MCF 10A (cell line): ENCODE measurements at regions not wholly inside any gene's neighbourhood (a gene's known extent, or its start where the extent isn't known, plus 50 kb on each side); places are given as distances from the start of the nearest gene placed in this dataset.

Experiments used
- BruUV-seq: library from RNA; stranded (reverse); fragments of 400-500 nt; replicated peaks from 2 replicates; lab custom pipeline; 2021; lab: Mats Ljungman, UMichigan
- CTCF ChIA-PET: fragments of 300-600 bp; sonication (Branson Sonifier 250); formaldehyde crosslinking; extraction: SDS; loops from one replicate; lab custom pipeline; 2021; ENCODE audit warnings: antibody characterized with exemption, inconsistent platforms; lab: Yijun Ruan, JAX
- POLR2A ChIA-PET: fragments of 300-600, 350-650 bp; sonication (Branson Sonifier 250); formaldehyde crosslinking; extraction: SDS; loops from one replicate; lab custom pipeline; 2020; ENCODE audit warnings: antibody characterized with exemption, inconsistent platforms; lab: Yijun Ruan, JAX
- DNase-seq: peaks from one replicate; pipeline ENCODE4 v3.0.0-alpha.2; 2018; ENCODE audit not compliant: unreplicated experiment
- H3K27ac Mint-ChIP-seq: one replicate; pipeline ENCODE4 v1.8.0; 2022; ENCODE audit warnings: mild to moderate bottlenecking, low read depth, mixed read lengths; ENCODE audit not compliant: unreplicated experiment
- H3K27me3 Mint-ChIP-seq: one replicate; pipeline ENCODE4 v1.8.0; 2022; ENCODE audit warnings: mixed read lengths; ENCODE audit not compliant: insufficient read depth, unreplicated experiment
- H3K36me3 Mint-ChIP-seq: one replicate; pipeline ENCODE4 v1.8.0; 2022; ENCODE audit warnings: mild to moderate bottlenecking, moderate library complexity, mixed read lengths; ENCODE audit not compliant: insufficient read depth, unreplicated experiment
- H3K4me1 Mint-ChIP-seq: one replicate; pipeline ENCODE4 v1.8.0; 2022; ENCODE audit warnings: mixed read lengths; ENCODE audit not compliant: insufficient read depth, unreplicated experiment
- H3K4me3 Mint-ChIP-seq: one replicate; pipeline ENCODE4 v1.8.0; 2022; ENCODE audit warnings: mild to moderate bottlenecking, moderate library complexity, mixed read lengths; ENCODE audit not compliant: unreplicated experiment
- H3K9me3 Mint-ChIP-seq: one replicate; pipeline ENCODE4 v1.8.0; 2022; ENCODE audit warnings: mixed read lengths; ENCODE audit not compliant: unreplicated experiment
- CTCF ChIP-seq: fragments of 200-600 bp; IDR thresholded peaks from one replicate; pipeline ENCODE4 v1.8.0; 2022; ENCODE audit warnings: antibody characterized with exemption, mild to moderate bottlenecking; ENCODE audit not compliant: unreplicated experiment
- intact Hi-C: fragments of 100-400 bp; cut with micrococcal nuclease; formaldehyde crosslinking; loops from 2 replicates; pipeline ENCODE4 v1.14.1; 2022

- intact Hi-C loops = no loop called here
- POLR2A ChIA-PET = no interaction called here
- H3K27ac Mint-ChIP-seq = no peak overlapping the region
- no peaks in the 10 kb centered on the region for H3K36me3 Mint-ChIP-seq
- CTCF ChIA-PET = no interaction called here
- no peak for DNase-seq
- TF ChIP-seq CTCF = no peak
- no peak overlapping the region for H3K4me3 Mint-ChIP-seq
- peaks cover 13% of the 10 kb centered on the region for H3K9me3 Mint-ChIP-seq
- no TSS peak for BruUV-seq
- peaks cover 18% of the 10 kb centered on the region for H3K4me1 Mint-ChIP-seq
- no peaks in the 10 kb centered on the region for H3K27me3 Mint-ChIP-seq
These were observed 568.9 kb upstream of the ZNF608 start for GRCh38 chr5:125315306-125315705.

GRCh38 chr5:125316391-125316790 lies 570.0 kb upstream of the ZNF608 start:
- no peak overlapping the region for H3K4me3 Mint-ChIP-seq

GRCh38 chr5:125316915-125317535 lies 570.6 kb upstream of the ZNF608 start:
- DNase-seq = no peak
- Mint-ChIP-seq H3K4me3 (no peak overlapping the region), H3K9me3 (peaks cover 13% of the 10 kb centered on the region), H3K27me3 (no peaks in the 10 kb centered on the region), H3K27ac (no peak overlapping the region), H3K4me1 (peaks cover 2% of the 10 kb centered on the region), H3K36me3 (no peaks in the 10 kb centered on the region)
- intact Hi-C loops = no loop called here
- no peak for TF ChIP-seq CTCF
- POLR2A ChIA-PET = interaction anchor here (0.6 kb wide), 1 partner anchor 71 kb away, joined by 3 read pairs; no protein-coding TSS in a partner anchor
- CTCF ChIA-PET = interaction anchor here (0.6 kb wide), 1 partner anchor 247 kb away, joined by 3 read pairs; no protein-coding TSS in a partner anchor
- no TSS peak for BruUV-seq

More at GRCh38 chr5:125316391-125316790, 570.0 kb upstream of the ZNF608 start:
- ChIA-PET CTCF (no interaction called here), POLR2A (no interaction called here)
- no peaks in the 10 kb centered on the region for H3K27me3 Mint-ChIP-seq
- TF ChIP-seq CTCF = no peak
- no TSS peak for BruUV-seq
- no peaks in the 10 kb centered on the region for H3K36me3 Mint-ChIP-seq
- H3K9me3 Mint-ChIP-seq = peaks cover 13% of the 10 kb centered on the region
- H3K27ac Mint-ChIP-seq = no peak overlapping the region
- DNase-seq = no peak
- peaks cover 8% of the 10 kb centered on the region for H3K4me1 Mint-ChIP-seq
- intact Hi-C loops = no loop called here

- no peak for DNase-seq
- BruUV-seq = no TSS peak
- Mint-ChIP-seq H3K27ac (no peak overlapping the region), H3K4me1 (no peaks in the 10 kb centered on the region), H3K27me3 (no peaks in the 10 kb centered on the region), H3K4me3 (no peak overlapping the region), H3K9me3 (peaks cover 13% of the 10 kb centered on the region), H3K36me3 (no peaks in the 10 kb centered on the region)
- CTCF ChIA-PET = no interaction called here
- no peak for TF ChIP-seq CTCF
- POLR2A ChIA-PET = no interaction called here
- intact Hi-C loops = no loop called here
These were observed 571.1 kb upstream of the ZNF608 start for GRCh38 chr5:125317536-125317995.
